Adipocyte (in vitro differentiated cells): ENCODE measurements at regions not wholly inside any gene's neighbourhood (a gene's known extent, or its start where the extent isn't known, plus 50 kb on each side); places are given as distances from the start of the nearest gene placed in this dataset.

Experiments used
- DNase-seq: peaks from one replicate; pipeline ENCODE4 v3.0.0-alpha.2; 2015; ENCODE audit warnings: low read depth
- H3K27me3 ChIP-seq: replicated peaks from 2 replicates; pipeline ENCODE4 v1.7.0; 2013; ENCODE audit warnings: mild to moderate bottlenecking, low read length, moderate library complexity; ENCODE audit not compliant: control insufficient read depth, insufficient read depth
- H3K36me3 ChIP-seq: 2 replicates; pipeline ENCODE4 v1.7.0; 2013; ENCODE audit warnings: low read length, mild to moderate bottlenecking, moderate library complexity; ENCODE audit not compliant: control insufficient read depth, insufficient read depth, severe bottlenecking
- H3K4me1 ChIP-seq: 2 replicates; pipeline ENCODE4 v1.7.0; 2013; ENCODE audit warnings: mild to moderate bottlenecking, low read length, moderate library complexity; ENCODE audit not compliant: control insufficient read depth, insufficient read depth
- H3K4me3 ChIP-seq: 2 replicates; pipeline ENCODE4 v1.7.0; 2013; ENCODE audit warnings: mild to moderate bottlenecking, low read length, moderate library complexity
- H3K9ac ChIP-seq: 2 replicates; pipeline ENCODE4 v1.7.0; 2013; ENCODE audit warnings: mild to moderate bottlenecking, low read length, moderate library complexity
- H3K9me3 ChIP-seq: 2 replicates; pipeline ENCODE4 v1.7.0; 2013; ENCODE audit warnings: mild to moderate bottlenecking, low read length, moderate library complexity; ENCODE audit not compliant: control insufficient read depth

- H3K4me1 ChIP-seq = no peaks in the 10 kb centered on the region
- H3K9me3 ChIP-seq = no peaks in the 10 kb centered on the region
- no peak overlapping the region for H3K9ac ChIP-seq
- no peak overlapping the region for H3K4me3 ChIP-seq
- no peak for DNase-seq
- peaks cover 2% of the 10 kb centered on the region for H3K27me3 ChIP-seq
- no peaks in the 10 kb centered on the region for H3K36me3 ChIP-seq
Observed at GRCh38 chr2:59655809-59656208, 897.6 kb downstream of the BCL11A start.

- Histone ChIP-seq H3K4me1 (no peaks in the 10 kb centered on the region), H3K9me3 (no peaks in the 10 kb centered on the region), H3K36me3 (no peaks in the 10 kb centered on the region), H3K27me3 (peaks cover 2% of the 10 kb centered on the region), H3K9ac (no peak overlapping the region), H3K4me3 (no peak overlapping the region)
- DNase-seq = no peak
Observed at GRCh38 chr2:59654710-59655109, 898.7 kb downstream of the BCL11A start.

GRCh38 chr2:59653164-59653563, 900.3 kb downstream of the BCL11A start:
- H3K4me3 ChIP-seq = no peak overlapping the region
- peaks cover 2% of the 10 kb centered on the region for H3K27me3 ChIP-seq
- no peaks in the 10 kb centered on the region for H3K4me1 ChIP-seq
- H3K9ac ChIP-seq = no peak overlapping the region
- no peaks in the 10 kb centered on the region for H3K36me3 ChIP-seq
- no peak for DNase-seq
- no peaks in the 10 kb centered on the region for H3K9me3 ChIP-seq

GRCh38 chr2:59630789-59631188, 922.7 kb downstream of the BCL11A start:
- H3K9me3 ChIP-seq = no peaks in the 10 kb centered on the region
- no peak overlapping the region for H3K9ac ChIP-seq
- H3K36me3 ChIP-seq = no peaks in the 10 kb centered on the region
- no peaks in the 10 kb centered on the region for H3K4me1 ChIP-seq
- no peak for DNase-seq
- no peaks in the 10 kb centered on the region for H3K27me3 ChIP-seq
- H3K4me3 ChIP-seq = no peak overlapping the region

GRCh38 chr2:59627599-59627998, 925.9 kb downstream of the BCL11A start:
- Histone ChIP-seq H3K27me3 (no peaks in the 10 kb centered on the region), H3K4me1 (no peaks in the 10 kb centered on the region), H3K4me3 (no peak overlapping the region), H3K36me3 (no peaks in the 10 kb centered on the region), H3K9me3 (no peaks in the 10 kb centered on the region), H3K9ac (no peak overlapping the region)
- DNase-seq = no peak

- H3K4me1 ChIP-seq = no peaks in the 10 kb centered on the region
- peaks cover 6% of the 10 kb centered on the region for H3K9me3 ChIP-seq
- no peaks in the 10 kb centered on the region for H3K36me3 ChIP-seq
- no peak overlapping the region for H3K9ac ChIP-seq
- no peaks in the 10 kb centered on the region for H3K27me3 ChIP-seq
- DNase-seq = no peak
- no peak overlapping the region for H3K4me3 ChIP-seq
Observed at GRCh38 chr2:59622599-59623308, 930.7 kb downstream of the BCL11A start.

GRCh38 chr2:59604123-59604522, 949.3 kb downstream of the BCL11A start:
- Histone ChIP-seq H3K27me3 (no peaks in the 10 kb centered on the region), H3K4me3 (no peak overlapping the region), H3K9ac (no peak overlapping the region), H3K4me1 (no peaks in the 10 kb centered on the region), H3K36me3 (no peaks in the 10 kb centered on the region), H3K9me3 (peaks cover 5% of the 10 kb centered on the region)
- no peak for DNase-seq

- Histone ChIP-seq H3K4me3 (no peak overlapping the region), H3K4me1 (no peaks in the 10 kb centered on the region), H3K36me3 (no peaks in the 10 kb centered on the region), H3K9ac (no peak overlapping the region), H3K9me3 (no peaks in the 10 kb centered on the region), H3K27me3 (no peaks in the 10 kb centered on the region)
- no peak for DNase-seq
Observed at GRCh38 chr2:59594671-59595222, 958.7 kb downstream of the BCL11A start.

- no peak overlapping the region for H3K4me3 ChIP-seq
- H3K36me3 ChIP-seq = no peaks in the 10 kb centered on the region
- H3K27me3 ChIP-seq = no peaks in the 10 kb centered on the region
- no peak overlapping the region for H3K9ac ChIP-seq
- no peaks in the 10 kb centered on the region for H3K9me3 ChIP-seq
- no peak for DNase-seq
- H3K4me1 ChIP-seq = no peaks in the 10 kb centered on the region
Observed at GRCh38 chr2:59590798-59591197, 962.7 kb downstream of the BCL11A start.

GRCh38 chr2:59589881-59590280, 963.6 kb downstream of the BCL11A start:
- no peaks in the 10 kb centered on the region for H3K27me3 ChIP-seq
- H3K4me3 ChIP-seq = no peak overlapping the region
- no peak overlapping the region for H3K9ac ChIP-seq
- DNase-seq = no peak
- no peaks in the 10 kb centered on the region for H3K4me1 ChIP-seq
- H3K36me3 ChIP-seq = no peaks in the 10 kb centered on the region
- no peaks in the 10 kb centered on the region for H3K9me3 ChIP-seq

GRCh38 chr2:59588286-59588685, 965.2 kb downstream of the BCL11A start:
- H3K4me1 ChIP-seq = no peaks in the 10 kb centered on the region
- H3K9me3 ChIP-seq = no peaks in the 10 kb centered on the region
- DNase-seq = no peak
- H3K36me3 ChIP-seq = no peaks in the 10 kb centered on the region
- no peaks in the 10 kb centered on the region for H3K27me3 ChIP-seq
- no peak overlapping the region for H3K9ac ChIP-seq
- no peak overlapping the region for H3K4me3 ChIP-seq

- H3K4me1 ChIP-seq = no peaks in the 10 kb centered on the region
- H3K9me3 ChIP-seq = no peaks in the 10 kb centered on the region
- no peaks in the 10 kb centered on the region for H3K27me3 ChIP-seq
- DNase-seq = no peak
- no peak overlapping the region for H3K9ac ChIP-seq
- no peak overlapping the region for H3K4me3 ChIP-seq
- no peaks in the 10 kb centered on the region for H3K36me3 ChIP-seq
Observed at GRCh38 chr2:59586176-59586575, 967.3 kb downstream of the BCL11A start.
